Activated gamma-delta T cell (primary cell): ENCODE measurements at regions not wholly inside any gene's neighbourhood (a gene's known extent, or its start where the extent isn't known, plus 50 kb on each side); places are given as distances from the start of the nearest gene placed in this dataset.

Experiments
- DNase-seq: peaks from one replicate; lab custom pipeline; 2025; lab: John Stamatoyannopoulos, UW

- no peak for DNase-seq
Measured at GRCh38 chr6:87936065-87936464, 111.6 kb upstream of the SPACA1 start.

- no peak for DNase-seq
Measured at GRCh38 chr6:87935196-87935595, 112.4 kb upstream of the SPACA1 start.

GRCh38 chr6:87932361-87932760 is 115.3 kb upstream of the SPACA1 start:
- no peak for DNase-seq

DNA sequence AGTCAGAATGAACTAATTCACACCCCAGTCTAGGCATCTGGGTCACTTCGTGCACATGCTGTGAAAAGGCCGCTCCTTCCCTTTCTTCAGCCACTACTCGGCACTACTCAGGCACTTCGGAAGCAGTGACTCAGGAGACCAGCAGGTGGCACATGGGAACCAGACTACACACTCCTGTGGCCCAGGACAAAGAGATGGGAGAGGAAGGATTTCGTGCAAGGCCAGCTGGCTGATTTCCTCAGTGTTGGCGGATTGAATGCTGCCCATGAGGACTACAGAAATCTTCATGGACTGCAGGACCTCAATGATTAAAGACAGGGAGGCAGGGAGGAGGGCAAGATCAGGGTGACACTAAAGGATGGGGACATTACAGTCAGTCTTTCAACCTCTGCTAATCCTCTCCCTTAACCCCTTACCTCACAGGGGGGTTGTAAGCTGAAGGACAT is 117.8 kb upstream of the SPACA1 start:
- no peak for DNase-seq

DNA sequence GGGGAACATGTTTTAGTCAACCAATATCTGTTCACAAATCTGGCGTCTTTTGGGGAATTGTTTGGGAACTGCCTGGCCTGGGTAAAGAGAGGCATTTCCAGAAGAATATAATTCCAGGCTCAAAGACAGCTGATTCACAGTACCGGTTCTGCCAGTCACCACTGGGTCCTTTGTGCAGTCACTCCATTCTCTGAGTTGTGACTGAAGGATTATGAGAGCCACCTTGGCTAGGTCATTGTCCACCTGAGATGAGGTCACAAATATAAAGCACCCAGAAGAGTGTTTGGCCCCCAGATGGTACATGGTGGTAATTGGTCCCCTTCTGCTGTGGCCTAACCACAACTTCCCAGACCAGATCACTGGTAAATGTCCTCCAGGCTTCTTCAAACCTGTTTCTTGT is 121.0 kb upstream of the SPACA1 start:
- no peak for DNase-seq

DNA sequence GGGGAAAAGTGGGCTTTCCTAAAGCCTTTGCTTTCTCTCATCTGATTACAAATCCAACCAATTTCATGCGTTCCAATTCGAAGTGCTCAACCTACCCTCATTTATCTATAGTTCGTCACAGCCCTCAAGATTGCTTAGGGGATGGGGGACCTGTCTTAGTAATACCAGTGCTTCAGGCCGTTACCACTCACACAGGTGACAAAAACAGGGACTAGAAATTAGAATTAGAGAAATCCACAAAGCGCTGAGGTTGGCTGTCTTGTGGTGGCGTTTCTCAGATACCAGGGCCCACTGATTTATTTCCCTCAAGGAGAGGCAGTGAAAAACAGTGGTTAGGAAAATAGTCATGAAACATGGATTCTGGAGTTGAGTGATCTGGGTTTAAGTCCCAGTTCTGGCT is 121.6 kb upstream of the SPACA1 start:
- no peak for DNase-seq

DNA sequence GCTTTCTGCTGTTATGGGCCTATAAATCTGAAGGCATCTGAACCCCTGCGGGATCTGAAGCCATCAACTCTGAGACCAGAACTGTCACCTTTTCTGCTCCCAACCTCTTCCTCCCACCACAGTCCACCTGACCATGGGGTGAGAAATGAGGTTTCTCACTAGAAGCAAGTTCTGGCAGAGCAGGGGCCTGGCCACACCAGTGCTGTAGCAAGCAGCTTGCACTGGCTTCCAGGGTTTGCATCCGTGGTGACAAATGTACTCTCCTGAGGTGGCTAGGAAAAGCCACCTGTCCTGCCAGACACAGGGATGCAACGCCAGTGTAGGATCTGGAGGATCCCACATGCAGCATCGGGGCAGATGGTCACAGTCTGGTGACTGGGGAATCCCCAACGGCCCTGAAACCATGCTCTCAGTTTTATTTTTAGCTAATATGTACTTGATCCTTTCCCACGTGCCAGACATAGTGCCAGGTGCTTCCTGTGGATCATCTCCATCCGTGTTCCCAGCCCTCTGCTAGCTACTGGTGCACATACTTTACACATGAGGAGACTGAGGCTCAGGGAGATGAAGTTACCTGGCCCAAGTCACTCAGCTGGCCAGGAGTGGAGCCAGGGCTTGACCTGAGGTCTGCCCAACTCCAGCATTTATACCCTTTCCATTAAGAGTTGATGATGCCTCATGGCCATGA is 122.1 kb upstream of the SPACA1 start:
- DNase-seq: no peak

GRCh38 chr6:87923389-87924050 is 124.1 kb upstream of the SPACA1 start:
- DNase-seq: no peak

DNA sequence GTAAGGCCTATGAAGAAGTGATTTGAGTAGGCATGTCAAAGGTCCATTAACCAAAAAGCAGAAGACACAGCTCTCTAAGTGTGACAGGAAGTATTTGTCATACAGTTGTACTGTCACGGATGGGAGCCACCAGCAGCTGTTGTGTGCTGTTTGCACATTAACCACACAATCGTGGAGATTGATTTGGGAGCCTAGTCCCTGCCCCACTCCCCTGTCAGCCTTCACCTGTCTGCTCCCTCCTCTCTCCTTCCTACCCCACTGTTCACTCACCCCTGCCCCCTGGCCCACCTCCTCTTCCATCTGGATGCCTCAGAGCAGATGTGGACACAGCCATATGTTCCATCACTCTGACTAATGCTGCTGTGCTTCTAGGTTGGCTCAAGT is 124.7 kb upstream of the SPACA1 start:
- DNase-seq: no peak

DNA sequence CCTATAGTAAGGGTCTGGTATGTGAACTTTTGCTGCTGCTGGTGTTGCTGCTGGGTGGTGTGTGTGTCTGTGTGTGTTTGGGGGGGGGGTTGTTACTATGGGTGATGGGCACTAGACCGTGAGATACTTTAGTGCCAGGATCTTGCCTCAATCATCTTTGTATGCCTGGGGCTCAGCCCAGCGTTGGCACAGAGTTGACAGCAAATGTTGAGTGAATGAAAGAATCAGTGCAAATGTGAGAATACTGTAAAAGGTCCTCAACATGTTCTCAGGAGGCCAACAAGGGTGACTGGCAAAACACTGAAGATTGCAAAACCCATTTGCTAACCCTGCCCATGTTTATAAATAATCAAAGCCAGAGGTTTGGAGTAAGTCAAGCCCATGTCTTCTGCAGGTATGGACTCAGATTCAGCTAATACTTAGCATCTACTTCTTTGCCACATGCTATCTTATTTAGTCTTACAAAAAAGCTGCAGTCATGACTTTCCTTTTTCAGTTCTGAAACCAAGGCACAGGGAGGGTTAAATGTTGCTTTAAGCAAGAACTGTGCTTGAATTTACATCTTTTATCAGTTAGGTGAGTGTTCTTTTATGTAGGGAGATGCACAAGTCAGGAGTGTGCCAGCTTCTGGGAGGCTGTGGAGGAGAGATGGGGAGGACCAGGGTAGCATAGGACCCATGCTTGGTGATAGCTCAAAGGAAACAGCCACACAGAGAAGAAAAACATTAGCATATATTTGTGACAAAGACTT is 125.3 kb upstream of the SPACA1 start:
- no peak for DNase-seq

- no peak for DNase-seq
Measured at GRCh38 chr6:87921034-87921433, 126.6 kb upstream of the SPACA1 start.

DNA sequence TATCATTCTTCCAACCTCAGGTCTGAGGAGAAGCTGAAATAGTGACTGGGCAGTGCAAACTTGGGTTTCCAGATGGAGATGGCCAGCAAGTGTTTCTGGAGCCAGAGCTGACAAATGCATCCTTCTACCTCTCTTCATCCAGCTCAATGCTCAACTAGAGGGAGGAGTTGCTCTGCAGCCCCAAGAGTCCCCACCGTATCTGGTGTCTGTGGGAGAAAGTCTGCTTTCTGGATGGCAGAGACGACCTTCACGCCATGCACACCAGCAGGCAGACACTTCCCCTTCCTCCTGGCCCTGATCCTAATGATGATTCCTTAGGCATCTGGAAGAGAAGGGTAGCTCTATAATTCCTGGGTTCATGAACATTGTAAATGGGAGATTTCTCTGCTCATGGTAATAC is 127.4 kb upstream of the SPACA1 start:
- no peak for DNase-seq

- DNase-seq: no peak
Measured at GRCh38 chr6:87919416-87919815, 128.2 kb upstream of the SPACA1 start.

DNA sequence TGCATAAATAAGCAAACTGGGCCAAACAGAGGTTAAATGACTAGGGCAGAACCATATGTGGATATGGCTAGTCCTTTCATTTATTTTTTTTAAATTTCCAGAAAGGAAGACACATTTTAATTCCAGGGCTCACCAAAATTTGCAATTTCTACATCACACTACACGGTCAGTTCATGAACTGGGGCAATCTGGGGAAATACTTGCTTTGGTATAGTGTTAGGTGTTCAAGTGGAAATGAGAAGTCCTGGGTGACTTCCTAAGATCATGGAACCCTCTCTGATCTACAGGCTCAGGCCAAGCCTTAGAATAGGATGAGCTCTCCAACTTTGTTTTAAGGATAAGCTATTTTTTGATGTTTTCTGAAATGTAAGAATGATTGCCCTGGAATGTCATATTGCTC is 128.6 kb upstream of the SPACA1 start:
- DNase-seq: no peak

- no peak for DNase-seq
Measured at GRCh38 chr6:87918461-87918941, 129.1 kb upstream of the SPACA1 start.

- no peak for DNase-seq
Measured at GRCh38 chr6:87917886-87918285, 129.8 kb upstream of the SPACA1 start.

DNA sequence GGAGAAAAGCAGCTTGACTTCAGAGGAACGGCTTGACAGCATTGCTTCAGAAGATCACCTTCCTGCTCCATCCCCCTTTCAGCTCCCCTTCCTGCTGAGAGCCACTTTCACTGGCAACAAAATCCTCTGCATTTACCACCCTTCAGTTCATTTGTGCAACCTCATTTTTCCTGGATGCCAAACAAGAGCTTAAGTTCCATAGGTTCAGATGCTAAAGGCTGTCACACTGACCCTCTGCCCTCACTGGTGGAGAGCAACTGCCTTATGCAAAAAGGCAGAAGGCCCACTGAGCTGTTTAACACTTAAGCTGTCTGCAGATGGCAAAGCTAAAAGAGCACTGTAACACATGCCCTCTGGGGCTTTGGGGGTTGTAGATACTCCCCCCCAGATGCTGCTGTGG is 131.2 kb upstream of the SPACA1 start:
- DNase-seq: no peak

DNA sequence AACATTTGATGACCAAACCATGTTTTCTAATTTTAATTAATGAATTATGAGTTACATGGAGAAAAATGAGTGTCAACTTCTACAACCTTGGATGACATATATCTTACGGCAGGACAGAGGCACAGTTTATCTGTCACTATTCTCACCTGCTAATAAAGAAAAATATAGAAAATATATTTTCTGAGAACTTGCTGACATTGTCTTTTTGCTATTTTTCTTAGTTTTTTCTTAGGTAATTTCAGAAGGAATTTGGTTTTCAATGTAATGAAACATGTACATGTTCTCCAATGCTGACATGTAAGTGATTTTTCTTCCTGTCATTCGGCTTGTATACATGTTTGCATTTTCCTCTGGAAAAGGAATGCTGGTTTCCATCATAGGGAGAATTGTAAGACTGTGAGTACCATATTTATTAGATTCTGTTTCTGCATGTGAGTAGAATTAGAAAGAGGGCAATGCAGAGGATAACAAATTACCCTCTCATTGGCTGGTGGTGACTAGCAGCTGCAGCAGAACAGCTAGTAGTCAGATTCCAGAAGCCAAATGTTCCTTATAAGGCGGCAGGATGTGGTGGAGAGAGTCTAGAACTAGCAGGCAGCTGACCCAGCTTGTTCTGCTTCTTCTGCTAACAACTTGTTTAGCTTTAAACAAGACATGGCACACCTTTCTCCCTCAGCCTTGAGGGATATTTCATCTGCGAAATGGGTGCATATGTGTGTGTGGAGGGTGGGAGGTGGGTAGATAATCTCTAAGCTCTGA is 132.8 kb upstream of the SPACA1 start:
- no peak for DNase-seq

GRCh38 chr6:87913974-87914373 is 133.7 kb upstream of the SPACA1 start:
- DNase-seq: no peak

GRCh38 chr6:87912102-87912501 is 135.5 kb upstream of the SPACA1 start:
- DNase-seq: no peak

DNA sequence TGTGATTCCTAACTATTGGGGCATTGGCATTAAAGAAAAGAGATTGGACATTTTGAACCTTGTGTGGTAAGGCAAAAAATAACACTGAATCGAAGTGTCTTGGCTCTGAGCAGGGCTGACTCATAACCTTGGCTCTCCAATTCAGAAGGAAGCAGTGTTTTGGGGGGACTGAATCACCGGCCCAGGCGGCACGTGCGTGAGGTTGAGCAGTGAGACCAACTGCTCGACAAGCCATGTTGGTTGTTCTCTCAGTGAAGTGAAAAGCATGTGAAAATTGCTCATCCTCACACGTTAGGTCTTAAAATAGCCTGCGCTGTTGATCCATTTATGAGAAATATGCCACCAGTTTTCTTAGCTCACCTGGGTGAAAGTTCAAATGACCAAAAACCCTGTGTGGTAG is 137.8 kb upstream of the SPACA1 start:
- DNase-seq: no peak
